GM11168 (cell line): ENCODE measurements at regions not wholly inside any gene's neighbourhood (a gene's known extent, or its start where the extent isn't known, plus 50 kb on each side); places are given as distances from the start of the nearest gene placed in this dataset.

Experiments
- in situ Hi-C: fragments of 300-500 bp; cut with MboI; formaldehyde crosslinking; loops from one replicate; pipeline ENCODE4 v1.12.0; 2022; ENCODE audit warnings: low sequenced_read_pairs; ENCODE audit not compliant: unreplicated experiment

DNA sequence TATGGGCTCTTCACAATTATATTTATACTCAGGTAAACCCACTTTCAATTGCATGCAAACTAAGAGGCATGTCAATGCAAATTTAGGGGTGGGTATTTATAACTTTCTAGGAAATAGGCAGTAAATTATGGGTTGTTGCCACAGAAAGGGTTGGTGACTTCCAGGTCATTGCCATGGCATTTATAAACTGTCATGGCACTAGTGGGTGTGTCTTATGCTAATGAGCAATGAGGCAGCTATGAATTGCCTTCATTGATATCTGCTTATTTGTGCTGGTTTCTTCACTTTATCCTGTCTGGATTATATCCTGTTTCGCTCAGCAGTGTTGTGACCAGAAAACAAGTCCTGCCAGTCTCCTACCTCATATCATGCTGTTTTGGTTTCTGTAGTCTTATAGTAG, 597.3 kb upstream of the DAB2 start:
- in situ Hi-C loops, result no loop called here

- in situ Hi-C loops, result no loop called here
These were observed 596.2 kb upstream of the DAB2 start for GRCh38 chr5:40021007-40021406.

GRCh38 chr5:40017918-40018317, 593.1 kb upstream of the DAB2 start:
- in situ Hi-C loops, result no loop called here

DNA sequence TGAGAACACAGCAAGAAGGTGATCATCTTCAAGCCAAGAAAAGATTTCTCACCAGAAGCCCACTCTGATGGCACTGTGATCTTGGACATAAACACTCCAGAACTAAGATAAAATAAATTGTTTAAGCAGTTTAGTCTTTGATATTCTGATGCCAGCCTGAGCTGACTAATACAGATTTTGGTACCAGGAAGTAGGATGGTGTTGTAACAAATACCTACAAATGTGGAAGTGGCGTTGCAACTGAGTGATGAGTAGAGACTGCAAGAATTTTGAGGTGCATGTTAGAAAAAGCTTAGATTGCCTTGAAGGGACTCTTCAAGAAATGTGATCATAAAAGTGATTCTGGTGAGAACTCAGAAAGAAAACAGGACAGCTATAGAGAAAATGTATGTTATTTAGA, 592.4 kb upstream of the DAB2 start:
- in situ Hi-C loops, result no loop called here

GRCh38 chr5:40010436-40010835, 585.7 kb upstream of the DAB2 start:
- in situ Hi-C loops, result no loop called here

GRCh38 chr5:40006260-40006659, 581.5 kb upstream of the DAB2 start:
- in situ Hi-C loops, result no loop called here

- in situ Hi-C loops, result no loop called here
These were observed 577.0 kb upstream of the DAB2 start for GRCh38 chr5:40001796-40002195.

DNA sequence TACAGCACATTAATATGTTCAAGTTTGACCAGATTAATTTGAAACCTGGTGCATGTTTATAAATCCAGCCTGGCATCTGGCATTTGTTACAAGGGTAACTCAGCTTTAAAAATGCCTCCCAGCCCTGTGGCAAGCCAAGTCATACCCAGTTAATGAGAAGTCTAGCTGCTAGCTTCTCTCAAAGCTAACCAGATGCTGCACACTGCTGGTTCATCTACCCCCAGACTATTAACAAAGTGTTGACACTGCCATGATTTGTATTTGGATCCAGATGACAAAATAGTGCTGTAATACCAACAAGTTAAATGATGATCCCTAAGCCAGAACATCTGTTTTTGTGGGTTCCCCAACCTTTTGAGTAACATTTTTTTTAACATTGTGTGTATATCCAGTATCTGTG, 573.7 kb upstream of the DAB2 start:
- in situ Hi-C loops, result no loop called here

DNA sequence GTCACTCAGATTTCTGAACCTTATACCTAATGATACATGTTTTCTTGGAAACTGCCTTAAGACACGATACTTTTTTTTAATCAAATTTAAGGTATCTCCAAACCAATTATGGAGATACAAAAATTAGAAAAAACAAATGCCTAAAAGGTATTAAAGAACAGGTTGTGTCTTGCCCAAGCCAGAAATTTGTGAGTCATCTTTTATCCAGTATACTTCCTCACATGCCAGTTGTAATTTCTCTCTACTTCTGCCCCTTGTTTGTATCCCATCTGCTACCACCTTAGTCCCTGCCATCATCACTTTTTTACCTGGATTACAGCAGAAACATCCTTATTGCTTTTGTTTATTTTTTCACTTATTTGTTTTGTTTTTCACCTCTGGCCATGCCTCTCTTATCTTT, 571.2 kb upstream of the DAB2 start:
- in situ Hi-C loops, result no loop called here

DNA sequence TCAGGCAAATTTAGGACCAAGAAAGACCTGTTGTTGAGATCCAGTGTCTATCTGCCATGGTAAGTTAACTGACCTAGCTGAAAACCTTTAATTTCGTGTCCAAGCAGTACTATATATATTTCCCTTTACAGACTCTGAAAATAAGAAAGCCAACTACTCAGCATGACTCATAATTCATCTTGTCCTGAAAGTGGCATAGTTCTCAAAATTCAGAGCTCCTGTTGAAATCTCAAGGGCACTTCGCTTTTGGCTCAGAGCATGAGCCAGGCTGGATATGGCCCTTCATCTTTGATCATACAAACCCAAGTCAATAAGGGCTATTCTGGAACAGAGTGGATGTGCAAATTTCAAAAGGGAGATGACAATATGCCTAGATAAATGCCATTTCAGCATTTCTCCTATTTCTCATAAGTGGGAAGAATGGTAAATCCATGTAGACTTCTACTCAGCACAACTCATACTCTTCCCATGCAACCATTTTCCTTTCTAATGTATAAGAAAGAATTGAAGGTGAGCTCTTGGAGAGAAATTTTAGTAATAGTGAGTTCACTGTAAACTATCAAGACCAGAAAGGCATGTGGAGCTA, 567.9 kb upstream of the DAB2 start:
- in situ Hi-C loops, result no loop called here

- in situ Hi-C loops, result no loop called here
These were observed 561.8 kb upstream of the DAB2 start for GRCh38 chr5:39986614-39987013.

DNA sequence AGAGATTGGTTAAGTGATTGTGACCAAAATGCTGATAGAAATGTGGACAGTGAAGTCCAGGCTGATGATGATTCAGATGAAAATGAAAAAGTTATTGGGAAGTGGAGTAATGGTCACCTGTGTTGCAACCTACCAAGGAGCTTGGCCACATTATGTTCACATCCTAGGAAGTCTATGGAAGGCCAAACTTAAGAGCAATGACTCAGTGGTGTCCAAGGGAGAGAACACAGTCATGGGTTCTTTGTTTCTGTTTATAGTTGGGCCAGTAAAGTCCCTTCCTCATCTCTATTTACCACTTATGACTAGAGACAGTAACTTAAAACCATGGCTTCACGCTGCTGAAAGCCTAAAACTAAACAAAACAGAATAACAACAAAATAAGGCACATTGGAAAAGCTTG, 555.3 kb upstream of the DAB2 start:
- in situ Hi-C loops, result no loop called here

DNA sequence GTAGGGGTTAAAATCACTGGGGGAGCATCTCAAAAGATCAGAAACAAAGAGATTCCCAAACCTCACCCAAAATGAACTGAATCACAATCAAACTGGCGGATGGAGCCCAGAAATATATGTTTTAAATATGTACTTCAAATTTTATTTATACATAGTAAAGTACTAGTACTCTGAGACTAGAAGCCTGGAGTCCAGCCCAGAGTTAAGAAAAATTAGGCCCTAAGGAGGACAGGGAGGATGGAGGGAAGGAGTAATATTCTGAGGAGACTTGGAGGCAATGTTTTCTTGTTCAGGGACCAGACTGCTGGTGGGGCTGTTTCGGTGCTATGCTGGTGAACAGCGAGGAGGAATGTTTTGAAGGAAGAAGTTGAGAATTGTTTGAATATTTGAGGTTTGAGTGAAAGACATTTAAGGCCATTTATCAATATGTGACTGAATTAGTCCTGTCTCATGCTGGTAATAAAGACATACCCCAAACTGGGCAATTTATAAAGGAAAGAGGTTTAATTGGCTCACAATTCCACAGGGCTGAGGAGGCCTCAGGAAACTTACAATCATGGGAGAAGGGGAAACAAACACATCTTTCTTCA, 552.4 kb upstream of the DAB2 start:
- in situ Hi-C loops, result no loop called here

DNA sequence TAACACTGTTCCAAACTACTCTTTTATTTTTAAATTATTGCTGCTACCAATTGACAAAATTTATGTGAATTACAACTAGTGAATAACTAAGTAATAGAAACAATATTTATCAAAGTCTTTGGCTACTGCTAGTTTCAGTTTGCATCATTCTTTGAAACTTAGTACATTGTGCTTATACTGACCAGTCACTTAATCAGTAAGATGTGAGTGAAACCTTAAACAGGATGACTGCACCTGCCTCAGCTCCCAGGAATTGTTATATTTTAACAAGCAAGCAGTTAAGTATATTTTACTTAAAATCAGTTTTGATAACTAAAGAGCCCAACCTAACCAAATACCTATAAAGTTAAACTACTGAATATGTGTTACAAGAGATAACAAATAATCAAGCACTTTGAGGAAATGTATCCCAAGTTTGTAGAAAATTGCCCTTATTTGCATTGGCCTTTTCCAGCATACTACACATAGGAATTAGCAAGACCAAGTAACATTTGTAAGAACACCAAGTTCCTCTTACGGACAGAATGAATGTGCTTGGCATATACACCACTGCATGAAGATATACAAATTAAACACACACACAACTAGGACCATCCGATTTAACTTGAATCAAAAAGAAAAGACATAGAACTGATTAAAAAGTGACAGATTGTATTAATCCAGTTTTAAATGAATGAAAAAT, 545.5 kb upstream of the DAB2 start:
- in situ Hi-C loops, result no loop called here

- in situ Hi-C loops, result no loop called here
These were observed 543.6 kb upstream of the DAB2 start for GRCh38 chr5:39968381-39968780.

- in situ Hi-C loops, result no loop called here
These were observed 530.4 kb upstream of the DAB2 start for GRCh38 chr5:39955156-39955555.

DNA sequence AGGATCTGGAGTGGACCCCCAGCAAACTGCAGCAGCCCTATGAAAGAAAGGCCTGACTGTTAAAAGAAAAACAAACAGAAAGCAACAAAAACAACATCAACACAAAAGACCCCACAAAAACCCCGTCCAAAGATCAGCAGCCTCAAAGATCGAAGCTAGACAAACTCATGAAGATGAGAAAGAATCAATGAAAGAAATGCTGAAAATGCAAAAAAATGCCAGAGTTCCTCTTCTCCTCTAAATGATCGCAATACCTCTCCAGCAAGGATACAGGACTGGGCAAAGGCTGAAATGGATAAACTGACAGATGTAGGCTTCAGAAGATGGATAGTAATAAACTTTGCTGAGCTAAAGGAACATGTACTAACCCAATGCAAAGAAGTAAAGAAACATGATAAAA, 526.3 kb upstream of the DAB2 start:
- in situ Hi-C loops, result no loop called here

DNA sequence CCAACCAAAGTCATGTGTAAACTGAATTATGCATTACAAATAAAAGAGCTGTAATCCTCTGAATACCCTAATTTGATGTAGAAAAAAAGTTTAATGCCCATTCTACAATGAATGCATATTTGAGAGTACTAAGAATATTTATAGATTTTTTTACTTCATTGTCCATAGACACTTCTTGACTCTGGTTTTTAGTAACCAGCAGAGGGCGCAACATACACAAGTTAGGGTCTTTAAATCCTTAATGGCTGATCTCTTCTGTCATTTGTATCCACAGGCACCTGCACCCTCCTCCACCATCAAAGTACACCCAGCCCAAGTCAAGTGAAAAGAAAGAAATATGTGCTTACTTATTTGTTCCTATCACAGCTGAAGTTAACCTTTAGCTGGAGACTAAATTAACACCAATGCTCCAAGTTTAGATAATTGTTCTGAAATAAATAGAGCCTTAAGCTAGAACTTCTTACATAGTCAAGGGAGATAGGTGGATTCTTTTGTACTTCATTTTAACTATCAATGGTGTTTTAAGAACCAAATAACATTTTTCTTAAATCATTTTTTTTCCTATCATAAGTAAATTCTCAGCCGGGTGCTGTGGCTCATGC, 524.2 kb upstream of the DAB2 start:
- in situ Hi-C loops, result loop anchor here (5.0 kb wide), 1 partner anchor 738 kb away; no protein-coding TSS in a partner anchor

- in situ Hi-C loops, result loop anchor here (5.0 kb wide), 1 partner anchor 739 kb away; no protein-coding TSS in a partner anchor
These were observed 523.6 kb upstream of the DAB2 start for GRCh38 chr5:39948341-39948740.

- in situ Hi-C loops, result loop anchor here (5.0 kb wide), 1 partner anchor 740 kb away; no protein-coding TSS in a partner anchor
These were observed 522.9 kb upstream of the DAB2 start for GRCh38 chr5:39947657-39948056.

DNA sequence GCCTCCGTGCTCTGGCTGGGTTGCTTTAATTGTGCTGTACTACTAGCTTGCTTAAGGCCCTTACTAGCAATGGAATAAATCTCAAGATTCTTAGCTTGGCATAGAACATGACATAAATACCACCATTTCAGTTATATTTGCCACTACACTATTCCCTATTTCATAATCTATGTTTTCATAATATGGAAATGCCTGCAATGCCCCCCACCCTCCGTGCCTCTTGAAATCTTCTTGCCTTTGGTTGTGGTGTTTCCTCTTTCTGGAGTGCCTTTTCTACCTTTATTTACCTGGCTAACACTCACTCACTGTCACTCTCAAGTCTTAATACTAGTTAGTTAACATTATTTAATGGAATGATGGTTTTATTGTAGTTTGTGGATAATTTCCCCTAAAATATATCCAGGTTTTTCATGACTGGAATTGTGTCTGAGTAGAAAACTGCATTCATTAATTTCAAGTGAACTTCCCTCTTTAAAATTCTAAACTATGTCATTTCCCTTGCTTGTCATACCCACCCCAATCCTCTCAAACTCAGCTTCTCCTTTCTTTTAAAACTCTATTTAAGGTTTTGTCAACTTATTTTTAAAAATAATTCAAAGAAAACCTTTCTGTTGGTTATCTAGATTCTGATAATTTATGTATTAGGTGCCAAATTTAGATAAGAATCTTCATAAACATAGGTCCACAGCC, 521.7 kb upstream of the DAB2 start:
- in situ Hi-C loops, result loop anchor here (5.0 kb wide), 1 partner anchor 741 kb away; no protein-coding TSS in a partner anchor
